GM21447 (cell line): ENCODE measurements at regions not wholly inside any gene's neighbourhood (a gene's known extent, or its start where the extent isn't known, plus 50 kb on each side); places are given as distances from the start of the nearest gene placed in this dataset.

Source experiments
- ATAC-seq: cut with Tn5 transposase; IDR thresholded peaks from one replicate; pipeline ENCODE4 v1.9.1; 2021; ENCODE audit not compliant: unreplicated experiment

- no peak for ATAC-seq
Observed at GRCh38 chr20:23186808-23187207, 100.7 kb upstream of the CD93 start.

- ATAC-seq, result no peak
Observed at GRCh38 chr20:23180451-23180921, 94.4 kb upstream of the CD93 start.

DNA sequence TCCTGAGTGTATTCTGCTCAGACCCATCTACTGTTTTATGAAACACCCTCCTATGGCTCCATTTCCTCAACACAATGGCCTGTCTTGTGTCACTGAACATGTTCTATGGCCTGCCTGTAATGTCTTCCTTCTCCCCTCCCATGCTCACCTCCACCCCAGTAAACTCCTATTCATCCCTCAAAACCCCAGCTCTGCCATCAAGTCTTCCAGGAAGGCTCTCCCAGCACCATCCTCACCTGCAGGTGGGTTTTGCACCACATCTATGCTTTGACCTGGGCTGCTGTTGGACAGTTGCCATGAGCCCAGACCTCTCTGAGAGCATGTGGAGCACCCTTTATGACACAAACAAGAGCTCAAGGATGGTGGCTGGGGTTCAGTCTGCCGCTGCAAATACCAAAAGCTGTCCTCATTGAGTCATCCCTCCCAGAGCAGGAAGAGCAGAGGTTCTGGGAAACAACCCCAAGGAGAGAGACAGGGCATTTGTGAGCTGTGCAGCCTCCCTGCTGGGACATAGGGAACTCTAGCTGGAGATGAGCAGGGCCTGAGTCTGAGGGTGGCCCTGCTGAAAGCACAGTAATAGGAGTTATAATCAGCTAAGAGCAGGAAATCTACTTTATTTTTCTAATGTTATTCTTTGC lies 93.8 kb upstream of the CD93 start:
- ATAC-seq, result no peak

- ATAC-seq, result no peak
Observed at GRCh38 chr20:23178806-23179205, 92.7 kb upstream of the CD93 start.

DNA sequence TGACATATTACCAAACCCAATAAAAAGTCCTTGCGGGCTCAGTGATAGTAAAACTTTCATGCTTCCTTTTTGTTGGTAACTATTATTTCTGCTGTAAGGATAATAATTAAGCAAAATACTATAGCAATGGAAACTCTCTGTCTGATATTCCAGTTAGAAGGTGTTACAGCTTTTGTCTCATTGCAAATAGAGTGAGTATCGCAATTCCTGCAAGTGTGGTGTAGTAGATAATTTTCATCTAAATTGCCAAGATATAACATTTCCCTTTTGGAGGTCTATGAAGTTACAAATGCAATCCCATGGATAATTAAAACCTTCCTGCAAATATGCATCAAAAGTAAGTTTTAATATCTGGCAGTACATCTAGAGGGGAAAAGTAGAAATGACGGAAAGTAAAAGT lies 88.7 kb upstream of the CD93 start:
- no peak for ATAC-seq

GRCh38 chr20:23167431-23167830 lies 81.3 kb upstream of the CD93 start:
- no peak for ATAC-seq

GRCh38 chr20:23166563-23166962 lies 80.4 kb upstream of the CD93 start:
- ATAC-seq, result no peak

GRCh38 chr20:23165964-23166363 lies 79.8 kb upstream of the CD93 start:
- ATAC-seq, result no peak

DNA sequence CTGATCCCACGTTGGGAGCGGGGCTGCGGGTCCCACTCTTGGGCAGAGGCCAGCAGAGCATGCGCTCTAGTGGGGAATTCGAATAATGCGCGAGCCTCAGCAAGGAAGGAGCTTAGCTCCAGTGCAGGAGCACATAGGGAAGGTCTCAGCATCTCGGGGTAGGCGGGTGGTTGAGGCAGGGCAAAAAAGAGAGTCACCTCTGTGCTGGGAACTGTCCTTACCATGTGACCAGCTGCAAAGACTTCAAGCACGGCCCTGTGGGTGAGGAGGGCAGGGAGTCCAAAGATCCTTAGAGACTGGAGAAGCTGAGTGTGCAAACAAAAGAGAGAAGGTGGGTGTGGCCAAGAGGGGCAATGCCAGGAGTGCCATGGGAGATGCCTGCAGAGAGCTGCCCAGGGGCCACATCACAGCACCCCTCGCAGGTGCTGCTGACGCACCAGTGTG lies 79.2 kb upstream of the CD93 start:
- ATAC-seq, result no peak

DNA sequence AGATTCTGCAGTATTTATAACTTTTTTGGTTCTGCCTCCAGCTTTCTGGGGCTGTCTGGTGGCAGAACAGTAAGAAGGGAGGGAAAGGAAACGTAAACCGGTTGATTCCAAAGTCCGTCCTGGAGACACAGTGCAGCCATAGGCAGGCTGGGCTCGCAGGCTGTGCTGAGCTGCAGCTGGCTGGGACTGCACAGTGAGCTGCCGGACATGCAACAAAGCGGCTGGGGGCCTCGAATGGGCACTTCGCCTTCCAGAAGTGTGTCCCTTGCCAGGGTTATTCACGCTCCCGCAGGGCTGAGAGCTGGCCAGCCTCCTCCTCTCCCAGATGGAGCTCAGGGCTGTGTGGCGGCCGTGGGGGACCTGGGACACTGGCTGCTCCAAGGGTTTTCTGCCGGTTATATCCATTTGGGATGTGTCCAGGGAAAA lies 78.1 kb upstream of the CD93 start:
- ATAC-seq, result no peak

DNA sequence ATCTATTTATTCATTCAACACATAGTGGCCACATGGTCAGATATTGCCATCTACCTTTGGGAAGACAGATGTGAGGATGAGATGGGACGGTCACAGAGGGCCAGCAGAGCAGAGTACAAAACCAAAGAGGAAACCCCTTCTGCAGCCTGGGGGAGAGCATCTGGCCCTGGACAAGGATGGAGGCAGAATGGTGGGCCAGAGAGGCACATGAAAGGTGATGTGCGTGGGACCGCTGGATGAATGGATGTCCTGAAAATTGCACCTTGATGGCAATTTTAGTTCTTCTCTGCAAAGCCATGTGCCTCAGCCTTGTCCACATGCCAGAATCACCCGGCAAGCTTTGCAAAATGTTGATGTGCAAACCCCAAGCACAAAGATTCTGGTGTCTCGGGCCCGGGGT lies 77.4 kb upstream of the CD93 start:
- no peak for ATAC-seq

- ATAC-seq, result no peak
Observed at GRCh38 chr20:23162887-23163286, 76.8 kb upstream of the CD93 start.

GRCh38 chr20:23161968-23162696 lies 76.0 kb upstream of the CD93 start:
- no peak for ATAC-seq

DNA sequence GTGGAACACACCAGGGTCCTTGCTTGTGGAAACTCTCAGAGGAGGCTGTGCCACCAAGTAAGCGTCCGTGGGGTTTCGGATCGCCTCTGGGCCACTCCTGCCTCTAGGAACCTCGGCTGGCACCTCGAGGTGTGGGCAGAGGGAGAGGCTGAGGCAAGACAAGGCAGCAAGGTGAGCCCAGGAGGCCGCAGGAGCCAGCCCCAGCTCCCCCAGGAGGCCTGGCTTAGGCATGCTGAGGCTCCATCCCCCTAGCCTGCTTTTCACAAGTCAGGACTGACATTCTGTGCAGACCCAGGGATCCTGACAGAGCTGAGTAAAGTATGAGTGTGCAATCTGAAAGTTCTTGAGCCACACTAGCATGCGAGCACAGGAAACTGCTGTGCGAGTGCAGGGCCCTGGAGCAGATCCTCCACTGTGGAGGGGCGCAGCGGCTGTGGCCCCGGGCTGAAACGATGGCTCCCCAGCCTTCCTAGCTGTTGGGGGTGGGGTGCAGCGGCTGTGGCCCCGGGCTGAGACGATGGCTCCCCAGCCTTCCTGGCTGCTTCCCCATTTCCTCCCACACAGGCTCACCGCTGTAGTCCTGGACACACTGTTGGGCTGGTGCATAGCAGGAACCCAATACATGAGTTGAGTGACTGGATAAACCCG lies 75.2 kb upstream of the CD93 start:
- no peak for ATAC-seq

DNA sequence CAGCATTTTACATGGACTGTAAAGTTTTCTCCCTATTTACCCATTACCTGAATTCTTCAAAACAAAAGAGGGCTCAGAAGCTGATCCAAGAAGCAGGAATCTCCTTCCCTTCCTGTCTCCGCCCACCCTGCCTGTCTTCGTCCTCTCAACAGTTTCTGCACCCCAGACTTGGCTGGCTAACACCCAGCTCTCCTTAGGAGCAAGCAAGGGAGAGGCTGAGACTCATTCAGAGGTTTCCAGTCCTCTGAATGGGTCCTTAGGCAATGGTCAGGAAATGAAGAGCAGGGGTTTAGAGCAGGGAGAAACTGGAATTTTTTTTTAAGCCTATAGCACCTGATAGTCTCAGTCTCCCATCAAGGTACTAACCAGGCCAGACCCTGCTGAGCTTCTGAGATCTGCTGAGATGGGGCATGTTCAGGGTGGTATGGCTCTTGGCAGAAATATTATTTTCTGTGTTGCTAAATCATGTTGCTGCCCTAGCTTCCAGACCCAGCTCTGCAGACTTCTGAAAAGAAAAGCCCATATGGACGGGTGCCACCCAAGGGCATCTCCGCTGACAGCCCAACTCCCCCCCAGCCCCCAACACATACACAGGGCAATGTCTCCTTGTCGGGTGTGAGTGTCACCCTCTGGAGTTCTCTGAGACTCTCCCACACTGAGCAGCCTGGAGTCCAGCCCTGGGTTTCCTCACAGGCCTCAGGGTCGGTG lies 74.6 kb upstream of the CD93 start:
- no peak for ATAC-seq

DNA sequence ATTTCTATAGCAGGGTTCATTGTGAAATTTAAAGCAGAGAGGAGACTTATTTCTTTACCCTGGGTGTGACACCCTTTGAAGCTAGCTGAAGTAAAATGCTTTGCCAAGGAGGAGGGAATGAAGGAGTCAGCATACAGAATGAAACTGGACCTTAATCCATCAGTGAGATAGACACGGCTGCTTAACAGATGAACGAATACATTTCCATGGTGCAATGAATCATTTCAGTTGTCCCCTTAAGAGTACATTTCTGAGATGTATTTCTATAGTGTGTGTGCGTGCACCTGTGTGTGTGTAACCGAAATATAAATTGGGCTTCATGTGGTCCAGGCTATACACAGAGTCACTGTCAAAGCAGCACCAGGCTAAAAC lies 73.8 kb upstream of the CD93 start:
- no peak for ATAC-seq

GRCh38 chr20:23159256-23159946 lies 73.3 kb upstream of the CD93 start:
- ATAC-seq, result no peak

DNA sequence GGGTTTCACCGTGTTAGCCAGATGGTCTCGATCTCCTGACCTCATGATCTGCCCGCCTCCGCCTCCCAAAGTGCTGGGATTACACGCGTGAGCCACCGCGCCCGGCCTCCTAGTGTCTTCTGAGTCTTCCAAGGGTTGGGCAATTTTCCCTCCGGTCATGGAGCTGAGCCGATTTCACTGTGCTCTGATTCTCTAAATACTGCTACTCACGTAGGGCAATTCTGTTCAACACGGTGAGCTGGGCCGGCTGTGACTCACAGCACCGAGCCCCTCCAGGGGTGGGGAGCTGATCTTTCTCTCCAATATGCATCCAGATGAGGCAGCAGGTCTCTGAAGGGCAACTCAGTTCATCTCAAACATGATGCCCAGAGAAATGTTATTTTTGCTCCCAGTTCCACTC lies 71.6 kb upstream of the CD93 start:
- no peak for ATAC-seq

- ATAC-seq, result no peak
Observed at GRCh38 chr20:23156842-23157423, 70.8 kb upstream of the CD93 start.

GRCh38 chr20:23156170-23156841 lies 70.2 kb upstream of the CD93 start:
- no peak for ATAC-seq
